ENCODE measurements at regions not wholly inside any gene's neighbourhood (a gene's known extent, or its start where the extent isn't known, plus 50 kb on each side); places are given as distances from the start of the nearest gene placed in this dataset.

GRCh38 chr2:151083856-151084795, 177.5 kb downstream of the RBM43 start:
- H3K27ac Mint-ChIP-seq: no peak overlapping the region
- DNase-seq: no peak
- H3K4me3 Mint-ChIP-seq: no peak overlapping the region

GRCh38 chr2:151078889-151079288, 182.8 kb downstream of the RBM43 start:
- Mint-ChIP-seq H3K27me3 (peaks cover 0 to 10% of the 10 kb centered on the region in 2 donors), H3K4me1 (no peaks in the 10 kb centered on the region), H3K9me3 (peaks cover 10 to 14% of the 10 kb centered on the region in 2 donors), H3K27ac (no peak overlapping the region), H3K4me3 (no peak overlapping the region), H3K36me3 (peaks cover 0 to 4% of the 10 kb centered on the region in 2 donors)
- no peak for DNase-seq
- no peak for ATAC-seq (replicated peaks)

More at GRCh38 chr2:151083856-151084795, 177.5 kb downstream of the RBM43 start:
- ATAC-seq (replicated peaks): no peak
- H3K27me3 Mint-ChIP-seq: peaks cover 0 to 7% of the 10 kb centered on the region in 2 donors
- peaks cover 0 to 1% of the 10 kb centered on the region in 2 donors for H3K9me3 Mint-ChIP-seq
- no peaks in the 10 kb centered on the region for H3K36me3 Mint-ChIP-seq
- no peaks in the 10 kb centered on the region for H3K4me1 Mint-ChIP-seq

GRCh38 chr2:151071906-151072305, 189.8 kb downstream of the RBM43 start:
- no peak for DNase-seq
- peaks cover 0 to 4% of the 10 kb centered on the region in 2 donors for H3K36me3 Mint-ChIP-seq
- ATAC-seq (replicated peaks): no peak
- H3K4me3 Mint-ChIP-seq: no peak overlapping the region
- peaks cover 3 to 6% of the 10 kb centered on the region in 2 donors for H3K9me3 Mint-ChIP-seq
- H3K4me1 Mint-ChIP-seq: no peaks in the 10 kb centered on the region
- H3K27ac Mint-ChIP-seq: no peak overlapping the region
- peaks cover 0 to 13% of the 10 kb centered on the region in 2 donors for H3K27me3 Mint-ChIP-seq

- Mint-ChIP-seq H3K4me1 (no peaks in the 10 kb centered on the region), H3K27ac (no peak overlapping the region), H3K9me3 (peaks cover 6% of the 10 kb centered on the region in 2 donors), H3K4me3 (no peak overlapping the region), H3K27me3 (peaks cover 0 to 13% of the 10 kb centered on the region in 2 donors), H3K36me3 (peaks cover 0 to 4% of the 10 kb centered on the region in 2 donors)
- ATAC-seq (replicated peaks) (no peak), DNase-seq (no peak)
Measured at GRCh38 chr2:151071382-151071781, 190.3 kb downstream of the RBM43 start.

- Mint-ChIP-seq H3K9me3 (peaks cover 6% of the 10 kb centered on the region in 2 donors), H3K27me3 (peaks cover 0 to 13% of the 10 kb centered on the region in 2 donors), H3K4me1 (no peaks in the 10 kb centered on the region), H3K27ac (no peak overlapping the region), H3K4me3 (no peak overlapping the region), H3K36me3 (peaks cover 0 to 4% of the 10 kb centered on the region in 2 donors)
- ATAC-seq (replicated peaks) (no peak), DNase-seq (no peak)
Measured at GRCh38 chr2:151070253-151070652, 191.4 kb downstream of the RBM43 start.

GRCh38 chr2:151067658-151068369, 193.8 kb downstream of the RBM43 start:
- H3K9me3 Mint-ChIP-seq: peaks cover 0 to 2% of the 10 kb centered on the region in 2 donors
- no peaks in the 10 kb centered on the region for H3K4me1 Mint-ChIP-seq
- no peaks in the 10 kb centered on the region for H3K36me3 Mint-ChIP-seq
- no peak overlapping the region for H3K27ac Mint-ChIP-seq
- peaks cover 0 to 7% of the 10 kb centered on the region in 2 donors for H3K27me3 Mint-ChIP-seq
- DNase-seq (no peak), ATAC-seq (replicated peaks) (no peak)
- H3K4me3 Mint-ChIP-seq: no peak overlapping the region

- Mint-ChIP-seq H3K4me3 (no peak overlapping the region), H3K4me1 (no peaks in the 10 kb centered on the region), H3K27me3 (peaks cover 0 to 5% of the 10 kb centered on the region in 2 donors), H3K9me3 (peaks cover 0 to 2% of the 10 kb centered on the region in 2 donors), H3K27ac (no peak overlapping the region), H3K36me3 (no peaks in the 10 kb centered on the region)
- DNase-seq: no peak
- no peak for ATAC-seq (replicated peaks)
Measured at GRCh38 chr2:151063271-151063670, 198.4 kb downstream of the RBM43 start.

- no peaks in the 10 kb centered on the region for H3K36me3 Mint-ChIP-seq
- DNase-seq (no peak), ATAC-seq (replicated peaks) (no peak)
- H3K4me3 Mint-ChIP-seq: no peak overlapping the region
- no peaks in the 10 kb centered on the region for H3K9me3 Mint-ChIP-seq
- H3K27me3 Mint-ChIP-seq: peaks cover 0 to 5% of the 10 kb centered on the region in 2 donors
- no peak overlapping the region for H3K27ac Mint-ChIP-seq
- no peaks in the 10 kb centered on the region for H3K4me1 Mint-ChIP-seq
Measured at GRCh38 chr2:151060287-151060686, 201.4 kb downstream of the RBM43 start.

GRCh38 chr2:151056870-151057269, 204.8 kb downstream of the RBM43 start:
- ATAC-seq (replicated peaks): no peak
- Mint-ChIP-seq H3K4me3 (no peak overlapping the region), H3K36me3 (no peaks in the 10 kb centered on the region), H3K4me1 (no peaks in the 10 kb centered on the region), H3K27ac (no peak overlapping the region), H3K9me3 (no peaks in the 10 kb centered on the region), H3K27me3 (peaks cover 0 to 5% of the 10 kb centered on the region in 2 donors)
- no peak for DNase-seq

GRCh38 chr2:151053661-151053990, 208.0 kb downstream of the RBM43 start:
- no peaks in the 10 kb centered on the region for H3K4me1 Mint-ChIP-seq
- no peak overlapping the region for H3K27ac Mint-ChIP-seq
- H3K36me3 Mint-ChIP-seq: no peaks in the 10 kb centered on the region
- ATAC-seq (replicated peaks) (no peak), DNase-seq (no peak)
- peaks cover 6 to 7% of the 10 kb centered on the region in 2 donors for H3K27me3 Mint-ChIP-seq
- no peak overlapping the region for H3K4me3 Mint-ChIP-seq
- H3K9me3 Mint-ChIP-seq: no peaks in the 10 kb centered on the region

- DNase-seq (no peak), ATAC-seq (replicated peaks) (no peak)
- H3K27me3 Mint-ChIP-seq: peaks cover 6 to 7% of the 10 kb centered on the region in 2 donors
- H3K36me3 Mint-ChIP-seq: no peaks in the 10 kb centered on the region
- H3K4me3 Mint-ChIP-seq: no peak overlapping the region
- H3K9me3 Mint-ChIP-seq: no peaks in the 10 kb centered on the region
- H3K27ac Mint-ChIP-seq: no peak overlapping the region
- H3K4me1 Mint-ChIP-seq: no peaks in the 10 kb centered on the region
Measured at GRCh38 chr2:151052850-151053660, 208.6 kb downstream of the RBM43 start.

GRCh38 chr2:151051574-151052220, 210.0 kb downstream of the RBM43 start:
- no peaks in the 10 kb centered on the region for H3K9me3 Mint-ChIP-seq
- DNase-seq: no peak
- no peaks in the 10 kb centered on the region for H3K36me3 Mint-ChIP-seq
- no peaks in the 10 kb centered on the region for H3K4me1 Mint-ChIP-seq
- H3K4me3 Mint-ChIP-seq: no peak overlapping the region
- ATAC-seq (replicated peaks): peak; percentile 65 to 73
- H3K27ac Mint-ChIP-seq: no peak overlapping the region
- H3K27me3 Mint-ChIP-seq: peaks cover 7 to 12% of the 10 kb centered on the region in 2 donors

- no peaks in the 10 kb centered on the region for H3K4me1 Mint-ChIP-seq
- H3K27me3 Mint-ChIP-seq: peaks cover 7 to 12% of the 10 kb centered on the region in 2 donors
- no peak overlapping the region for H3K4me3 Mint-ChIP-seq
- no peaks in the 10 kb centered on the region for H3K36me3 Mint-ChIP-seq
- ATAC-seq (replicated peaks): no peak
- DNase-seq: no peak
- no peak overlapping the region for H3K27ac Mint-ChIP-seq
- H3K9me3 Mint-ChIP-seq: no peaks in the 10 kb centered on the region
Measured at GRCh38 chr2:151049746-151050145, 211.9 kb downstream of the RBM43 start.
